ENCODE measurements at regions not wholly inside any gene's neighbourhood (a gene's known extent, or its start where the extent isn't known, plus 50 kb on each side); places are given as distances from the start of the nearest gene placed in this dataset.

DNA sequence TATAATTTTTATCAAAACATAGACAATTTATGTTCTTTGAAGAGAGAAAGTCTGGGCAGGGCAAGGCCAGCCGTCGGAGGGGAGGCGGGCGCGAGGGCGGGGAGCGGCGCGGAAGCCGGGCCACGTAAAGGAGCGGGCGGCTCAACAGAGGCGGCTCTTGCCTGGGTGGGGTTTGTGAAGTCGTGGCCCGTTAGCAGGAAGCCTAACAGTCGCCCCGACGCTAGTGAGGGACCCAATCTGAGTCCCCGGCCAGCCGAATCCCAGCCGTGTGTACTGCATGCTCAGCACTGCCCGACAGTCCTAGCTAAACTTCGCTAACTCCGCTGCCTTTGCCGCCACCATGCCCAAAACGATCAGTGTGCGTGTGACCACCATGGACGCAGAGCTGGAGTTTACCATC is 1129.2 kb downstream of the CDH9 start:
- TF ChIP-seq SMC3 (conservative IDR thresholded peaks at IDR 0.05; ENCODE audit: poor library complexity) (no peak), TAF1 (IDR thresholded peaks at IDR 0.05; ENCODE audit: low read depth) (no peak), EZH2 (IDR thresholded peaks at IDR 0.05; ENCODE audit: borderline replicate concordance, insufficient read depth, low read length, poor library complexity, severe bottlenecking) (no peak), EP300 (conservative IDR thresholded peaks at IDR 0.05; ENCODE audit: poor library complexity, severe bottlenecking) (no peak), RAD21 (conservative IDR thresholded peaks at IDR 0.05) (no peak), MXI1 (conservative IDR thresholded peaks at IDR 0.05; ENCODE audit: poor library complexity, severe bottlenecking) (no peak)
- TF ChIP-seq, protein P1, sequence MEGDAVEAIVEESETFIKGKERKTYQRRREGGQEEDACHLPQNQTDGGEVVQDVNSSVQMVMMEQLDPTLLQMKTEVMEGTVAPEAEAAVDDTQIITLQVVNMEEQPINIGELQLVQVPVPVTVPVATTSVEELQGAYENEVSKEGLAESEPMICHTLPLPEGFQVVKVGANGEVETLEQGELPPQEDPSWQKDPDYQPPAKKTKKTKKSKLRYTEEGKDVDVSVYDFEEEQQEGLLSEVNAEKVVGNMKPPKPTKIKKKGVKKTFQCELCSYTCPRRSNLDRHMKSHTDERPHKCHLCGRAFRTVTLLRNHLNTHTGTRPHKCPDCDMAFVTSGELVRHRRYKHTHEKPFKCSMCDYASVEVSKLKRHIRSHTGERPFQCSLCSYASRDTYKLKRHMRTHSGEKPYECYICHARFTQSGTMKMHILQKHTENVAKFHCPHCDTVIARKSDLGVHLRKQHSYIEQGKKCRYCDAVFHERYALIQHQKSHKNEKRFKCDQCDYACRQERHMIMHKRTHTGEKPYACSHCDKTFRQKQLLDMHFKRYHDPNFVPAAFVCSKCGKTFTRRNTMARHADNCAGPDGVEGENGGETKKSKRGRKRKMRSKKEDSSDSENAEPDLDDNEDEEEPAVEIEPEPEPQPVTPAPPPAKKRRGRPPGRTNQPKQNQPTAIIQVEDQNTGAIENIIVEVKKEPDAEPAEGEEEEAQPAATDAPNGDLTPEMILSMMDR (IDR thresholded peaks at IDR 0.05; ENCODE audit: poor library complexity, severe bottlenecking): no peak
- TF ChIP-seq, protein P2, sequence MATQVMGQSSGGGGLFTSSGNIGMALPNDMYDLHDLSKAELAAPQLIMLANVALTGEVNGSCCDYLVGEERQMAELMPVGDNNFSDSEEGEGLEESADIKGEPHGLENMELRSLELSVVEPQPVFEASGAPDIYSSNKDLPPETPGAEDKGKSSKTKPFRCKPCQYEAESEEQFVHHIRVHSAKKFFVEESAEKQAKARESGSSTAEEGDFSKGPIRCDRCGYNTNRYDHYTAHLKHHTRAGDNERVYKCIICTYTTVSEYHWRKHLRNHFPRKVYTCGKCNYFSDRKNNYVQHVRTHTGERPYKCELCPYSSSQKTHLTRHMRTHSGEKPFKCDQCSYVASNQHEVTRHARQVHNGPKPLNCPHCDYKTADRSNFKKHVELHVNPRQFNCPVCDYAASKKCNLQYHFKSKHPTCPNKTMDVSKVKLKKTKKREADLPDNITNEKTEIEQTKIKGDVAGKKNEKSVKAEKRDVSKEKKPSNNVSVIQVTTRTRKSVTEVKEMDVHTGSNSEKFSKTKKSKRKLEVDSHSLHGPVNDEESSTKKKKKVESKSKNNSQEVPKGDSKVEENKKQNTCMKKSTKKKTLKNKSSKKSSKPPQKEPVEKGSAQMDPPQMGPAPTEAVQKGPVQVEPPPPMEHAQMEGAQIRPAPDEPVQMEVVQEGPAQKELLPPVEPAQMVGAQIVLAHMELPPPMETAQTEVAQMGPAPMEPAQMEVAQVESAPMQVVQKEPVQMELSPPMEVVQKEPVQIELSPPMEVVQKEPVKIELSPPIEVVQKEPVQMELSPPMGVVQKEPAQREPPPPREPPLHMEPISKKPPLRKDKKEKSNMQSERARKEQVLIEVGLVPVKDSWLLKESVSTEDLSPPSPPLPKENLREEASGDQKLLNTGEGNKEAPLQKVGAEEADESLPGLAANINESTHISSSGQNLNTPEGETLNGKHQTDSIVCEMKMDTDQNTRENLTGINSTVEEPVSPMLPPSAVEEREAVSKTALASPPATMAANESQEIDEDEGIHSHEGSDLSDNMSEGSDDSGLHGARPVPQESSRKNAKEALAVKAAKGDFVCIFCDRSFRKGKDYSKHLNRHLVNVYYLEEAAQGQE (IDR thresholded peaks at IDR 0.05; ENCODE audit: borderline replicate concordance): no peak
